ENCODE measurements at regions not wholly inside any gene's neighbourhood (a gene's known extent, or its start where the extent isn't known, plus 50 kb on each side); places are given as distances from the start of the nearest gene placed in this dataset.

DNA sequence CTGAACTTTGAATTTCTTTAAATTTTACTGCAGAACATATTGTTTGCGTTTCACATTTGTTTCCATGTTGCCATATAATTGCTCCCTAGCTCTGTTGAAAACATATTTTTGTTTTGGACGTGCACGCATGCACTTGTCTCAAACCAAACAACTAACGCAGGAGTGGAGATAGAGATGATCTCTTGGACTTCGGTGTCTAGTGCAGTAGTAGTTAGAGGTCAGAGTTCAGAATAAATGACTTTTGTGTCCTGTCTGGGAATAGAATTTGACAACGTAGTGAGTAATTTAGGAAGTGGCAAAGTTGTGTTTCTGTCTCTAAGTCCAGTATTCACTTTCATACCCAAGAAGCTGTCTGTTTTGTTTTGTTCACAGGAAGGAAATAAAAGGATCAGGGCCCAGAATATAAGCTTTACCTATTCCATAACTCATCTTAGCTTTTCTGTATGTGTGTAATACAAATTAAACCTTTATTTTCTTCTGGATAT lies 173.8 kb downstream of the AEBP2 start:
- ATAC-seq: no peak
- TF ChIP-seq, protein P1, sequence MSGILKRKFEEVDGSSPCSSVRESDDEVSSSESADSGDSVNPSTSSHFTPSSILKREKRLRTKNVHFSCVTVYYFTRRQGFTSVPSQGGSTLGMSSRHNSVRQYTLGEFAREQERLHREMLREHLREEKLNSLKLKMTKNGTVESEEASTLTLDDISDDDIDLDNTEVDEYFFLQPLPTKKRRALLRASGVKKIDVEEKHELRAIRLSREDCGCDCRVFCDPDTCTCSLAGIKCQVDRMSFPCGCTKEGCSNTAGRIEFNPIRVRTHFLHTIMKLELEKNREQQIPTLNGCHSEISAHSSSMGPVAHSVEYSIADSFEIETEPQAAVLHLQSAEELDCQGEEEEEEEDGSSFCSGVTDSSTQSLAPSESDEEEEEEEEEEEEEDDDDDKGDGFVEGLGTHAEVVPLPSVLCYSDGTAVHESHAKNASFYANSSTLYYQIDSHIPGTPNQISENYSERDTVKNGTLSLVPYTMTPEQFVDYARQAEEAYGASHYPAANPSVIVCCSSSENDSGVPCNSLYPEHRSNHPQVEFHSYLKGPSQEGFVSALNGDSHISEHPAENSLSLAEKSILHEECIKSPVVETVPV (CRISPR knock-in tag; IDR thresholded peaks at IDR 0.05): no peak
- TF ChIP-seq ZC3H10 (CRISPR knock-in tag; IDR thresholded peaks at IDR 0.05) (no peak), ARNTL (CRISPR knock-in tag; IDR thresholded peaks at IDR 0.05; ENCODE audit: borderline replicate concordance, low read depth) (no peak), PPARA (CRISPR knock-in tag; IDR thresholded peaks at IDR 0.05; ENCODE audit: borderline replicate concordance) (no peak)

DNA sequence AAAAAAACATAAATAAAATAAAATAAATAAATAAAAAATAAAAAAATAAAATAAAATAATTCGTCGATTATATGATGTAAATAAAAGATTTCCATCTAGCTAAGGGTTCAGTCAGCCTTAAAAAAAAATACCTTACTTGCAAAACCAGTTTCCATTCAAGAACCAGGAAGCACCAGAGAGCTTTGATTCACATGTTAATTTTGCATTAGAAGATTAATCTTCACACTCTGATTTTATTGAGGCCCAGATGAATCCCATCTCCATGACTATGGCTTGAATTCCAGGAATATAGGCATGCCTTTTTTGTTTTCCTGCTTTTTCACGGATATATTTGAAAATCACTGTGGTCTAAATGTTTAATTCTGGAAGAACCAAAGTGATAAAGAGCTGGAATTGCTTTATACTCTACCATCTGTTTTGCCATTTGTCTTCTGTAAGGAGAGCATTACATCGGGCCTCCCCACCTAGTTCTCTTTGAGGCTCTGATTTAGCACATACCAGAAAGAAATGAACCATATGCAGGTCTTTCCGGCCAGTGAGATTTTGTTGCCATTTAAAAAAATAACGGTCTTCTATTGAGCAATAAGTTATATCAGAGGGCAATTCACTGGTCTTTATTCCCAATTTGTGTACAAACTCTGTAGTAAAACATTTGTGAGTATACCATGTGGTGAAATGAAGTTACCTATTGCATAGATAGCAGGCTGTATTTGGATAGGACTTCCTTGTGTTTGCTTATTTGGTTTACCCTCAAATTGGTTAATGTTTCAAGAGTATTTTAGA lies 175.5 kb downstream of the AEBP2 start:
- TF ChIP-seq TOX (CRISPR knock-in tag; IDR thresholded peaks at IDR 0.05; ENCODE audit: borderline replicate concordance) (no peak), SNAI2 (CRISPR knock-in tag; IDR thresholded peaks at IDR 0.05) (no peak), ZNF8 (CRISPR knock-in tag; IDR thresholded peaks at IDR 0.05) (no peak), RARB (CRISPR knock-in tag; IDR thresholded peaks at IDR 0.05) (no peak), BACH2 (CRISPR knock-in tag; IDR thresholded peaks at IDR 0.05; ENCODE audit: borderline replicate concordance) (no peak), GLIS3 (CRISPR knock-in tag; IDR thresholded peaks at IDR 0.05) (no peak), ISL1 (CRISPR knock-in tag; IDR thresholded peaks at IDR 0.05) (no peak), ZNF70 (CRISPR knock-in tag; IDR thresholded peaks at IDR 0.05) (no peak), TCF4 (CRISPR knock-in tag; IDR thresholded peaks at IDR 0.05; ENCODE audit: borderline replicate concordance) (no peak), PPARA (CRISPR knock-in tag; IDR thresholded peaks at IDR 0.05; ENCODE audit: borderline replicate concordance) (no peak)
- TF ChIP-seq, protein P2, sequence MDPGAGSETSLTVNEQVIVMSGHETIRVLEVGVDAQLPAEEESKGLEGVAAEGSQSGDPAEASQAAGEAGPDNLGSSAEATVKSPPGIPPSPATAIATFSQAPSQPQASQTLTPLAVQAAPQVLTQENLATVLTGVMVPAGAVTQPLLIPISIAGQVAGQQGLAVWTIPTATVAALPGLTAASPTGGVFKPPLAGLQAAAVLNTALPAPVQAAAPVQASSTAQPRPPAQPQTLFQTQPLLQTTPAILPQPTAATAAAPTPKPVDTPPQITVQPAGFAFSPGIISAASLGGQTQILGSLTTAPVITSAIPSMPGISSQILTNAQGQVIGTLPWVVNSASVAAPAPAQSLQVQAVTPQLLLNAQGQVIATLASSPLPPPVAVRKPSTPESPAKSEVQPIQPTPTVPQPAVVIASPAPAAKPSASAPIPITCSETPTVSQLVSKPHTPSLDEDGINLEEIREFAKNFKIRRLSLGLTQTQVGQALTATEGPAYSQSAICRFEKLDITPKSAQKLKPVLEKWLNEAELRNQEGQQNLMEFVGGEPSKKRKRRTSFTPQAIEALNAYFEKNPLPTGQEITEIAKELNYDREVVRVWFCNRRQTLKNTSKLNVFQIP (CRISPR knock-in tag; IDR thresholded peaks at IDR 0.05; ENCODE audit: borderline replicate concordance, low read depth): no peak
- TF ChIP-seq, protein P3, sequence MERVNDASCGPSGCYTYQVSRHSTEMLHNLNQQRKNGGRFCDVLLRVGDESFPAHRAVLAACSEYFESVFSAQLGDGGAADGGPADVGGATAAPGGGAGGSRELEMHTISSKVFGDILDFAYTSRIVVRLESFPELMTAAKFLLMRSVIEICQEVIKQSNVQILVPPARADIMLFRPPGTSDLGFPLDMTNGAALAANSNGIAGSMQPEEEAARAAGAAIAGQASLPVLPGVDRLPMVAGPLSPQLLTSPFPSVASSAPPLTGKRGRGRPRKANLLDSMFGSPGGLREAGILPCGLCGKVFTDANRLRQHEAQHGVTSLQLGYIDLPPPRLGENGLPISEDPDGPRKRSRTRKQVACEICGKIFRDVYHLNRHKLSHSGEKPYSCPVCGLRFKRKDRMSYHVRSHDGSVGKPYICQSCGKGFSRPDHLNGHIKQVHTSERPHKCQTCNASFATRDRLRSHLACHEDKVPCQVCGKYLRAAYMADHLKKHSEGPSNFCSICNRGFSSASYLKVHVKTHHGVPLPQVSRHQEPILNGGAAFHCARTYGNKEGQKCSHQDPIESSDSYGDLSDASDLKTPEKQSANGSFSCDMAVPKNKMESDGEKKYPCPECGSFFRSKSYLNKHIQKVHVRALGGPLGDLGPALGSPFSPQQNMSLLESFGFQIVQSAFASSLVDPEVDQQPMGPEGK (CRISPR knock-in tag; IDR thresholded peaks at IDR 0.05; ENCODE audit: borderline replicate concordance): no peak
- no peak for ATAC-seq

DNA sequence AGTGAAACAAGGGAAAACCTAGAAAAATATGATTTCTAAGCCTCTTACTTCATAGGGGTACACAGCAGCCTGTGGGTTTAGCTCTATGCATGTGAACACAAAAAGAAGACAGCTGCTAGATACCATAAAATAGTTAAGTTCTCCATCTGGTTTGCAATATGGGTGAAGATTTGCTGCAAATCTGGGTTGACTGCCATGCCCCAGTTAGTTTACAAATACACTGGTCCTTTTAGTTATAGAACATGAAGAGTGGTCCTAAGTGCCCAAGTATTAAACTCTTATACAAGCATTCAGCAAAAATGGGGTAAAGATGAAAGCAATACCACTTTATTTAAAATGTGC lies 176.1 kb downstream of the AEBP2 start:
- TF ChIP-seq, protein P2 (CRISPR knock-in tag; IDR thresholded peaks at IDR 0.05; ENCODE audit: borderline replicate concordance, low read depth): no peak
- TF ChIP-seq ZC3H10 (CRISPR knock-in tag; IDR thresholded peaks at IDR 0.05) (no peak), SNAI2 (CRISPR knock-in tag; IDR thresholded peaks at IDR 0.05) (no peak), OSR1 (CRISPR knock-in tag; IDR thresholded peaks at IDR 0.05) (no peak), ZNF565 (CRISPR knock-in tag; conservative IDR thresholded peaks at IDR 0.05; ENCODE audit: low read depth) (no peak), PPARA (CRISPR knock-in tag; IDR thresholded peaks at IDR 0.05; ENCODE audit: borderline replicate concordance) (no peak), CSDC2 (CRISPR knock-in tag; IDR thresholded peaks at IDR 0.05) (no peak), ESRRG (CRISPR knock-in tag; IDR thresholded peaks at IDR 0.05) (no peak), TOX (CRISPR knock-in tag; IDR thresholded peaks at IDR 0.05; ENCODE audit: borderline replicate concordance) (no peak), GLIS3 (CRISPR knock-in tag; IDR thresholded peaks at IDR 0.05) (no peak), RARB (CRISPR knock-in tag; IDR thresholded peaks at IDR 0.05) (no peak), ZNF70 (CRISPR knock-in tag; IDR thresholded peaks at IDR 0.05) (no peak)
- TF ChIP-seq, protein P1 (CRISPR knock-in tag; IDR thresholded peaks at IDR 0.05): no peak
- TF ChIP-seq, protein P4, sequence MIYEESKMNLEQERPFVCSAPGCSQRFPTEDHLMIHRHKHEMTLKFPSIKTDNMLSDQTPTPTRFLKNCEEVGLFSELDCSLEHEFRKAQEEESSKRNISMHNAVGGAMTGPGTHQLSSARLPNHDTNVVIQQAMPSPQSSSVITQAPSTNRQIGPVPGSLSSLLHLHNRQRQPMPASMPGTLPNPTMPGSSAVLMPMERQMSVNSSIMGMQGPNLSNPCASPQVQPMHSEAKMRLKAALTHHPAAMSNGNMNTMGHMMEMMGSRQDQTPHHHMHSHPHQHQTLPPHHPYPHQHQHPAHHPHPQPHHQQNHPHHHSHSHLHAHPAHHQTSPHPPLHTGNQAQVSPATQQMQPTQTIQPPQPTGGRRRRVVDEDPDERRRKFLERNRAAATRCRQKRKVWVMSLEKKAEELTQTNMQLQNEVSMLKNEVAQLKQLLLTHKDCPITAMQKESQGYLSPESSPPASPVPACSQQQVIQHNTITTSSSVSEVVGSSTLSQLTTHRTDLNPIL (CRISPR knock-in tag; IDR thresholded peaks at IDR 0.05; ENCODE audit: low read depth): no peak
- TF ChIP-seq, protein P5, sequence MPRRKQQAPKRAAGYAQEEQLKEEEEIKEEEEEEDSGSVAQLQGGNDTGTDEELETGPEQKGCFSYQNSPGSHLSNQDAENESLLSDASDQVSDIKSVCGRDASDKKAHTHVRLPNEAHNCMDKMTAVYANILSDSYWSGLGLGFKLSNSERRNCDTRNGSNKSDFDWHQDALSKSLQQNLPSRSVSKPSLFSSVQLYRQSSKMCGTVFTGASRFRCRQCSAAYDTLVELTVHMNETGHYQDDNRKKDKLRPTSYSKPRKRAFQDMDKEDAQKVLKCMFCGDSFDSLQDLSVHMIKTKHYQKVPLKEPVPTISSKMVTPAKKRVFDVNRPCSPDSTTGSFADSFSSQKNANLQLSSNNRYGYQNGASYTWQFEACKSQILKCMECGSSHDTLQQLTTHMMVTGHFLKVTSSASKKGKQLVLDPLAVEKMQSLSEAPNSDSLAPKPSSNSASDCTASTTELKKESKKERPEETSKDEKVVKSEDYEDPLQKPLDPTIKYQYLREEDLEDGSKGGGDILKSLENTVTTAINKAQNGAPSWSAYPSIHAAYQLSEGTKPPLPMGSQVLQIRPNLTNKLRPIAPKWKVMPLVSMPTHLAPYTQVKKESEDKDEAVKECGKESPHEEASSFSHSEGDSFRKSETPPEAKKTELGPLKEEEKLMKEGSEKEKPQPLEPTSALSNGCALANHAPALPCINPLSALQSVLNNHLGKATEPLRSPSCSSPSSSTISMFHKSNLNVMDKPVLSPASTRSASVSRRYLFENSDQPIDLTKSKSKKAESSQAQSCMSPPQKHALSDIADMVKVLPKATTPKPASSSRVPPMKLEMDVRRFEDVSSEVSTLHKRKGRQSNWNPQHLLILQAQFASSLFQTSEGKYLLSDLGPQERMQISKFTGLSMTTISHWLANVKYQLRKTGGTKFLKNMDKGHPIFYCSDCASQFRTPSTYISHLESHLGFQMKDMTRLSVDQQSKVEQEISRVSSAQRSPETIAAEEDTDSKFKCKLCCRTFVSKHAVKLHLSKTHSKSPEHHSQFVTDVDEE (CRISPR knock-in tag; IDR thresholded peaks at IDR 0.05): no peak
- no peak for ATAC-seq

Data from SK-N-SH treated with all-trans-retinoic acid at 6 μM for 48 hours (cell line).